Cardiac muscle cell (in vitro differentiated cells and primary cell): ENCODE measurements at regions not wholly inside any gene's neighbourhood (a gene's known extent, or its start where the extent isn't known, plus 50 kb on each side); places are given as distances from the start of the nearest gene placed in this dataset.
A peak's percentile ranks its signal among the peaks of the same experiment; 100 is the strongest.

ENCODE experiments used
- DNase-seq, 2 donors: peaks; one replicate each; pipeline versions ENCODE4 v3.0.0 to v3.0.0-alpha.2; 2010 to 2017; ENCODE audit warnings: low read depth in 1 of 2, low spot score in 1 of 2
- H3K27ac ChIP-seq: fragments of 200-600 bp; sonication (generic); 2 replicates; pipeline ENCODE4 v1.5.1; 2016
- H3K27me3 ChIP-seq: fragments of 200-600 bp; sonication (generic); 2 replicates; pipeline ENCODE4 v1.6.0; 2016; ENCODE audit warnings: control low read depth
- H3K36me3 ChIP-seq: fragments of 200-600 bp; sonication (generic); 2 replicates; pipeline ENCODE4 v1.5.1; 2016; ENCODE audit warnings: control low read depth
- H3K4me1 ChIP-seq: fragments of 200-600 bp; sonication (generic); 2 replicates; pipeline ENCODE4 v1.8.1; 2017; ENCODE audit warnings: low read depth, mild to moderate bottlenecking, mixed run types
- H3K4me3 ChIP-seq: fragments of 200-600 bp; sonication (generic); 2 replicates; pipeline ENCODE4 v1.5.1; 2016; ENCODE audit warnings: mild to moderate bottlenecking
- H3K9me3 ChIP-seq: fragments of 200-600 bp; sonication (generic); 2 replicates; pipeline ENCODE4 v1.5.1; 2017; ENCODE audit warnings: low read depth, mild to moderate bottlenecking, control low read depth
- CTCF ChIP-seq: IDR thresholded peaks from 2 replicates; pipeline ENCODE4 v1.5.1; 2012; ENCODE audit warnings: low read depth, mild to moderate bottlenecking, low read length

DNA sequence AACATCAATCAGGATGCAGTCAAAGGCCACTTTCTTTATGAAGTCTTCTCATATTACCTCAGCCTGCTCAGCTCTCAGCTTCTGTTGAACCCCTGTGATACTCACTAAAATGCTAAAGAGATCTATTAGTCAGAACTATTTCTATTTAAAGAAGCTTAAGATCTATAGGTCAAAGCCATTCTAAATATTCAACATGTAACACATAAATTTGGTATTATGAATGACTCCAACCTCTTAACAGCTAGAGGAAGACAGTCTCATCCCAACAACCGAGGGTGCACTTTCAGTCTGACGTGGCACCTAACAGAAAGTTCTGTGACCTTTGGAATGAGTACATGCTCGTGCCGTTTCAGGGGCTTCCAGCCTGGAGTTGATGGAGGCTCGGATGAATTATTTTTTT, 301.5 kb upstream of the VLDLR start:
- Histone ChIP-seq H3K9me3 (no peaks in the 10 kb centered on the region), H3K27ac (no peak overlapping the region), H3K4me1 (no peaks in the 10 kb centered on the region), H3K36me3 (no peaks in the 10 kb centered on the region), H3K27me3 (no peaks in the 10 kb centered on the region), H3K4me3 (no peak overlapping the region)
- DNase-seq = no peak
- no peak for TF ChIP-seq CTCF

GRCh38 chr9:2320632-2321031, 301.0 kb upstream of the VLDLR start:
- DNase-seq = no peak
- no peak overlapping the region for H3K27ac ChIP-seq
- no peak overlapping the region for H3K4me3 ChIP-seq
- TF ChIP-seq CTCF = no peak
- no peaks in the 10 kb centered on the region for H3K9me3 ChIP-seq
- no peaks in the 10 kb centered on the region for H3K4me1 ChIP-seq
- H3K27me3 ChIP-seq = no peaks in the 10 kb centered on the region
- H3K36me3 ChIP-seq = no peaks in the 10 kb centered on the region

DNA sequence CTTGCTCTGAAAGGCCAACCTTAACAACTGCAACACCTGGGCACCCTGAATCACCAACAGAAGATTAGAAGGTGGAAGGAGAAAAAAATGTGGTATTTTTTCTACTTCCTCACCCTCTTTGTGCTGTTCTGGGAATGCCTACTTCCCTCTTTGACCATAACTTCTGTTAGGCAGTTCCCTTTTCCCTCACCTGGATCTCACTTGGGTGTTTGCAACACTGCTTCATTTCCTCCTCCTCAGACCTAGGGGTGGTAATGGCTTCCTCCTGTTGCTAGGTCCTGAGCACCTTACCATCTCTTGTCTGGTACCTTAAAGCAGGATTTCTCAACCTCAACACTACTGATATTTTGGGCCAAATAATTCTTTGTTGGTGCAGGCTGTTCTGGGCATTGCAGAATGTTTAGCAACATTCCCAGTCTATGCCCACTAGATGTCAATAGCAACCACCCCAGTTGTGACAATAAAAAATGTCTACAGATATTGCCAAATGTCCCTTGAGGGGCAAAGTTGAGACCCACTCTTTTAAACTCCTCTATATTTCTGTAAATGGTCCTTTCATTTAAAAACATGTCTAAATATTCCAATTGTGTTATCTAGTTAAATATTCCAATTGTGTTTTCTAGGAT, 300.0 kb upstream of the VLDLR start:
- no peaks in the 10 kb centered on the region for H3K4me1 ChIP-seq
- no peaks in the 10 kb centered on the region for H3K36me3 ChIP-seq
- no peak overlapping the region for H3K4me3 ChIP-seq
- no peaks in the 10 kb centered on the region for H3K9me3 ChIP-seq
- TF ChIP-seq CTCF = peak; percentile 7
- H3K27me3 ChIP-seq = no peaks in the 10 kb centered on the region
- DNase-seq = peak in 1 of 2 donors; percentile 14
- no peak overlapping the region for H3K27ac ChIP-seq

DNA sequence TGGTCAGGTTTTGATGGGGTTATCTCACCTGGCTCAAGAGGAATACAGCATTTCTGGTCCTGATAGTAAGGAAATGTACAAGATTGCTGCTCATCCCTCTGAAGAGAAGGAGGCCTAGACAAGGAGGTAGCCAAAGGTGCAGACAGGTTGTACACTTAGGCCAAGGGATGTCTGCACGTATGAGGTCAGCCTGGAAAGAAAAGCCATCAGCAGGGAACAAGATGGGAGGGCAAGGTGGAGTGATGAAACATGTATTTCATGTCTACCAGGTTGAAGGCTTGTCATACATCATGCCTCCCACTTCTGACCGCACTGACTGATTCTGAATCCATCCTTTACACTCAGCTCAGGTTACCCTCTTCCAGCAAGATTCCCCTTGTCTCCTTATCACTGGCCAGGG, 296.8 kb upstream of the VLDLR start:
- Histone ChIP-seq H3K4me3 (no peak overlapping the region), H3K27ac (no peak overlapping the region), H3K9me3 (no peaks in the 10 kb centered on the region), H3K36me3 (no peaks in the 10 kb centered on the region), H3K27me3 (no peaks in the 10 kb centered on the region), H3K4me1 (no peaks in the 10 kb centered on the region)
- TF ChIP-seq CTCF = no peak
- DNase-seq = no peak

- DNase-seq = peak in 1 of 2 donors; percentile 18
- H3K27me3 ChIP-seq = no peaks in the 10 kb centered on the region
- no peaks in the 10 kb centered on the region for H3K9me3 ChIP-seq
- H3K27ac ChIP-seq = no peak overlapping the region
- H3K4me3 ChIP-seq = no peak overlapping the region
- TF ChIP-seq CTCF = no peak
- no peaks in the 10 kb centered on the region for H3K36me3 ChIP-seq
- H3K4me1 ChIP-seq = no peaks in the 10 kb centered on the region
These were observed 288.9 kb upstream of the VLDLR start for GRCh38 chr9:2332663-2333062.
